Lung (tissue), 11 donors: ENCODE measurements at regions not wholly inside any gene's neighbourhood (a gene's known extent, or its start where the extent isn't known, plus 50 kb on each side); places are given as distances from the start of the nearest gene placed in this dataset.

Experiments
- ATAC-seq: fragments of 200-7000 bp; cut with Tn5 transposase; one replicate; pipeline ENCODE4 v1.9.1; 2020; ENCODE audit warnings: moderate number of reproducible peaks; ENCODE audit not compliant: insufficient read depth, low FRiP score
- DNase-seq, 3 donors: peaks; one replicate each; pipeline ENCODE4 v3.0.0-alpha.2; 2013 to 2017
- H3K27ac ChIP-seq, 2 donors: one replicate each; pipeline ENCODE4 v1.5.1; 2013; ENCODE audit warnings: mild to moderate bottlenecking in 2 of 2, moderate library complexity in 2 of 2, control low read depth in 1 of 2, inconsistent platforms in 1 of 2, low read depth in 1 of 2, low read length in 1 of 2
- H3K27me3 ChIP-seq, 3 donors: one replicate each; pipeline ENCODE4 v1.5.1; 2013; ENCODE audit warnings: low read length in 2 of 3; ENCODE audit not compliant: control insufficient read depth in 3 of 3, insufficient read depth in 3 of 3
- H3K36me3 ChIP-seq, 4 donors: one replicate each; pipeline ENCODE4 v1.5.1; 2013; ENCODE audit warnings: low read length in 4 of 4, mild to moderate bottlenecking in 1 of 4, moderate library complexity in 1 of 4; ENCODE audit not compliant: control insufficient read depth in 4 of 4, insufficient read depth in 4 of 4
- H3K4me1 ChIP-seq, 5 donors: one replicate each; pipeline ENCODE4 v1.5.1; 2013; ENCODE audit warnings: low read length in 5 of 5, mild to moderate bottlenecking in 2 of 5, moderate library complexity in 1 of 5; ENCODE audit not compliant: control insufficient read depth in 5 of 5, insufficient read depth in 5 of 5
- H3K4me3 ChIP-seq: one replicate; pipeline ENCODE4 v1.5.1; 2013; ENCODE audit warnings: mild to moderate bottlenecking, control low read depth, moderate library complexity
- H3K9ac ChIP-seq, 2 donors: one replicate each; pipeline ENCODE4 v1.5.1; 2013; ENCODE audit warnings: low read length in 2 of 2, control low read depth in 1 of 2; ENCODE audit not compliant: insufficient read depth in 1 of 2
- H3K9me3 ChIP-seq, 4 donors: one replicate each; pipeline ENCODE4 v1.5.1; 2013; ENCODE audit warnings: low read length in 3 of 4, mild to moderate bottlenecking in 1 of 4, moderate library complexity in 1 of 4; ENCODE audit not compliant: control insufficient read depth in 4 of 4, insufficient read depth in 3 of 4
- WGBS, 2 donors: extraction: QIAGEN DNeasy Blood & Tissue Kit; methylation state at CpG; one replicate each; pipeline ENCODE4 v1.1.7; 2013; 5-methylcytosine and 5-hydroxymethylcytosine counted together
- TF ChIP-seq, protein P1 (sequence below): IDR thresholded peaks from 2 replicates; pipeline ENCODE4 v1.5.1; 2012; ENCODE audit warnings: mild to moderate bottlenecking; ENCODE audit errors: control extremely low read depth, extremely low read depth
- donor health status: control.
- donor health status: control.
- donor health status: Bipolar disorder and iron deficiency.
- donor health status: healthy.
- donor health status: DM: yes; HTN: yes; CAD: no.

DNA sequence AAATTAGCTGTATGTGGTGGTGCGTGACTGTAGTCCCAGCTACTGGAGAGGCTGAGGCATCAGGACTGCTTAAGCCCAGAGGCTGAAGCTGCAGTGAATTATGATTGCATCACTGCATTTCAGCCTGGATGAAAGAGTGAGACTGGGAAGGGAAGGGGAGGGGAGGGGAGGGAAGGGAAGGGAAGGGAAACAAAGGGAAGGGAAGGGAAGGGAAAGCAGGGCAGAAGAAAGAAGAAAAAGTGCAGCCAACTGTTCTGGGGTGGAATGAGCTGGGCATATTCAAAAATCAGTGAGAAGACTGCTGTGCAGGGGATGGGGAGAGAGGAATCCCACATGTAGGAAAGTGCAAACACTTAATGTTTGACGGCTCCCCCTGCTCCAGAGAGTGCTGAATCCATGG, 905.5 kb downstream of the UQCRFS1 start:
- peaks cover 0 to 3% (median 0%) of the 10 kb centered on the region in 5 donors for H3K4me1 ChIP-seq
- TF ChIP-seq, protein P1, sequence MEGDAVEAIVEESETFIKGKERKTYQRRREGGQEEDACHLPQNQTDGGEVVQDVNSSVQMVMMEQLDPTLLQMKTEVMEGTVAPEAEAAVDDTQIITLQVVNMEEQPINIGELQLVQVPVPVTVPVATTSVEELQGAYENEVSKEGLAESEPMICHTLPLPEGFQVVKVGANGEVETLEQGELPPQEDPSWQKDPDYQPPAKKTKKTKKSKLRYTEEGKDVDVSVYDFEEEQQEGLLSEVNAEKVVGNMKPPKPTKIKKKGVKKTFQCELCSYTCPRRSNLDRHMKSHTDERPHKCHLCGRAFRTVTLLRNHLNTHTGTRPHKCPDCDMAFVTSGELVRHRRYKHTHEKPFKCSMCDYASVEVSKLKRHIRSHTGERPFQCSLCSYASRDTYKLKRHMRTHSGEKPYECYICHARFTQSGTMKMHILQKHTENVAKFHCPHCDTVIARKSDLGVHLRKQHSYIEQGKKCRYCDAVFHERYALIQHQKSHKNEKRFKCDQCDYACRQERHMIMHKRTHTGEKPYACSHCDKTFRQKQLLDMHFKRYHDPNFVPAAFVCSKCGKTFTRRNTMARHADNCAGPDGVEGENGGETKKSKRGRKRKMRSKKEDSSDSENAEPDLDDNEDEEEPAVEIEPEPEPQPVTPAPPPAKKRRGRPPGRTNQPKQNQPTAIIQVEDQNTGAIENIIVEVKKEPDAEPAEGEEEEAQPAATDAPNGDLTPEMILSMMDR: no peak
- H3K27me3 ChIP-seq: no peaks in the 10 kb centered on the region
- DNase-seq: no peak
- ATAC-seq: no peak
- H3K36me3 ChIP-seq: no peaks in the 10 kb centered on the region
- H3K27ac ChIP-seq: no peak overlapping the region
- H3K9ac ChIP-seq: no peak overlapping the region
- H3K4me3 ChIP-seq: no peak overlapping the region
- H3K9me3 ChIP-seq: peaks cover 0 to 12% (median under 1%) of the 10 kb centered on the region in 4 donors
- 66 to 80% methylated on average over 2 of the region's 2 CpGs for WGBS, 2 donors

DNA sequence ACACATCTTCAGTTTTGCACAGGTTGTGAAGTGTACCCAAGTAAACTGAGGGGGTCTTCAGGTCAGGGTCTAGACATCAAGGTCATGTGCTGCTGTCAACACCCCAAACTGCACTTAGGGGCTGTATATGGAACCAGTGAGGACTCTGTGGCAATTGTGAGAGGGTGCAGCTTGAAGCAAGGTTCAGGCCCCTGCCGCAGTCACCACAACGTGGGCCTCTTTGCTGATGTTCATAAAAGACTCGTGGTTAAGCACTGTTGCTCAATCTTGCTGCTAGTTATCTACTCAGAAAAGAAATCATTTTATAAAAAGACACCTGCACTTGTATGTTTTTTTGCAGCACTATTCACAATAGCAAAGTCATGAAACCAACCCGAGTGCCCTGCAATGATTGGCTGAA, 907.4 kb downstream of the UQCRFS1 start:
- DNase-seq (no peak), ATAC-seq (no peak)
- Histone ChIP-seq H3K27ac (no peak overlapping the region), H3K36me3 (no peaks in the 10 kb centered on the region), H3K9me3 (peaks cover 0 to 10% (median 1%) of the 10 kb centered on the region in 4 donors), H3K9ac (no peak overlapping the region), H3K4me1 (peaks cover 0 to 3% (median 0%) of the 10 kb centered on the region in 5 donors), H3K27me3 (no peaks in the 10 kb centered on the region), H3K4me3 (no peak overlapping the region)
- TF ChIP-seq, protein P1: no peak
- WGBS, 2 donors: 65% methylated on average over 4 of the region's 4 CpGs

DNA sequence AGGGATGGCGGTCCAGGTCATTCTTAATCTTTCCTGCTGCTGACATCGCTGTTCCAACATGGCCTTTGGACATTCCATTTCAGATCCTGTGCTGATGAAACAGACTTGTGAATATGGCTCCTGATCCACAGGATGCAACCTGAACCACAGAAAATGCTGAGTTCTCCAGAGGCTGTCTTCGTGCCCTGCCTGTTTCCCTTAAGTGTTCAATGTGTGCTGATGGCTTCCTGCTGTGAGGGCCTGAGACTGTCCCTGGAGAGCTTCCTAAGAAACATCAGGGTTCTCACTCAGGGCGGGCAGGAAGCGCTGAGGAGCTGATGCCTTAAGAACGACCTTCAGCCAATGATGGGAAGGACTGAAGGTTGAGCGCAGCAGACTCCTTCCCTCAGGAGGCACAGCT, 909.4 kb downstream of the UQCRFS1 start:
- H3K4me3 ChIP-seq: no peak overlapping the region
- ATAC-seq: no peak
- WGBS, 2 donors: 74 to 80% methylated on average over 7 of the region's 7 CpGs
- H3K9ac ChIP-seq: no peak overlapping the region
- no peaks in the 10 kb centered on the region for H3K36me3 ChIP-seq
- H3K4me1 ChIP-seq: peaks cover 0 to 2% (median 0%) of the 10 kb centered on the region in 5 donors
- H3K27ac ChIP-seq: no peak overlapping the region
- TF ChIP-seq, protein P1: no peak
- H3K9me3 ChIP-seq: peaks cover 0 to 8% (median 1%) of the 10 kb centered on the region in 4 donors
- no peaks in the 10 kb centered on the region for H3K27me3 ChIP-seq
- no peak for DNase-seq

DNA sequence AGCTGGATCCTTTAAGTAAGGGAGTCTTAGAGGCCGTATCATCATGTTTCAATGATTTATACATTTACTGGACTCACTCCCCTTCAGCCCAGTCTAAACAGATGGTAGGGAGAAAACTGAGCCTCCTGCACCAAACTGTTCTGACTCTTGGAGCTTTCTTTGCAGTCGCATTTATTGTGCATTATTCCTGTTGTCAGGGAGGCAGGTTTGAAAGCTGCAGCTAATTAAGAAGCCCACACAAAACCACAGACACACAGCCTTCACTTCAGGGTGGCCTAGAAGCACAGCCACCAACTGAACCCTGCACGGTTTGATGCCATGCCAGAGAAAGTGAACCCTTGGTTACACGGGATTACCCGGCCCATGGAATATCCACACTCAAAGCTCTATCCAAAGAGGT, 911.0 kb downstream of the UQCRFS1 start:
- Histone ChIP-seq H3K9me3 (peaks cover 0 to 3% (median under 1%) of the 10 kb centered on the region in 4 donors), H3K4me1 (no peaks in the 10 kb centered on the region), H3K36me3 (no peaks in the 10 kb centered on the region), H3K9ac (no peak overlapping the region), H3K4me3 (no peak overlapping the region), H3K27ac (no peak overlapping the region), H3K27me3 (no peaks in the 10 kb centered on the region)
- 61 to 86% methylated on average over 5 of the region's 5 CpGs for WGBS, 2 donors
- DNase-seq (no peak), ATAC-seq (no peak)
- TF ChIP-seq, protein P1: no peak
